B cell (primary cell): ENCODE measurements at regions not wholly inside any gene's neighbourhood (a gene's known extent, or its start where the extent isn't known, plus 50 kb on each side); places are given as distances from the start of the nearest gene placed in this dataset.

Source experiments
- ATAC-seq: fragments of 200-7000 bp; cut with Tn5 transposase; one replicate; pipeline ENCODE4 v1.10.0; 2021; ENCODE audit warnings: low read depth, mild to moderate bottlenecking, moderate number of reproducible peaks, moderate library complexity
- CTCF ChIA-PET: fragments of 350-600 bp; sonication (Branson Sonifier 250); formaldehyde crosslinking; loops from one replicate; lab custom pipeline; 2021; ENCODE audit warnings: antibody characterized with exemption, inconsistent platforms; lab: Charles Lee
- POLR2A ChIA-PET: fragments of 350-600 bp; sonication (Branson Sonifier 250); formaldehyde crosslinking; loops from one replicate; lab custom pipeline; 2021; ENCODE audit warnings: antibody characterized with exemption; lab: Charles Lee
- DNase-seq: peaks from one replicate; pipeline ENCODE4 v3.0.0; 2013
- H2AFZ ChIP-seq: 2 replicates; pipeline ENCODE4 v1.6.1; 2012; ENCODE audit warnings: mild to moderate bottlenecking, low read depth, low read length; ENCODE audit not compliant: insufficient read depth, poor library complexity, severe bottlenecking
- H3K27ac ChIP-seq, 2 donors: 1 replicate in 1 of 2; 2 replicates in 1 of 2; pipeline ENCODE4 v1.5.1; 2012 to 2013; ENCODE audit warnings: low read length in 2 of 2, mild to moderate bottlenecking in 2 of 2, moderate library complexity in 1 of 2
- H3K27me3 ChIP-seq, 4 experiments: fragments of 200-600 bp in 1 of 4; sonication (generic) in 1 of 4; replicated peaks in 1 of 4; 1 replicate in 2 of 4; 2 replicates in 2 of 4; pipeline versions ENCODE4 v1.6.1 to v1.7.0; 2013 to 2016; ENCODE audit warnings: low read length in 3 of 4, mild to moderate bottlenecking in 2 of 4, mixed read lengths in 1 of 4, moderate library complexity in 1 of 4; ENCODE audit not compliant: insufficient read depth in 4 of 4, control insufficient read depth in 3 of 4; ENCODE audit errors: control extremely low read depth in 1 of 4
- H3K36me3 ChIP-seq, 2 experiments: replicated peaks in 1 of 2; 1 replicate in 1 of 2; 2 replicates in 1 of 2; pipeline versions ENCODE4 v1.6.1 to v1.7.1; 2013; ENCODE audit warnings: low read length in 1 of 2; ENCODE audit not compliant: insufficient read depth in 2 of 2, control insufficient read depth in 1 of 2; ENCODE audit errors: control extremely low read depth in 1 of 2, extremely low read depth in 1 of 2
- H3K4me1 ChIP-seq, 2 donors: fragments of 200-600 bp in 1 of 2; sonication (generic) in 1 of 2; 1 replicate in 1 of 2; 2 replicates in 1 of 2; pipeline versions ENCODE4 v1.5.1 to v1.6.1; 2013 to 2017; ENCODE audit warnings: low read length in 2 of 2; ENCODE audit not compliant: control insufficient read depth in 2 of 2, insufficient read depth in 2 of 2
- H3K4me2 ChIP-seq: replicated peaks from 2 replicates; pipeline ENCODE3; 2012; ENCODE audit warnings: mild to moderate bottlenecking, low read depth, low read length; ENCODE audit not compliant: poor library complexity, severe bottlenecking
- H3K4me3 ChIP-seq, 5 experiments: fragments of 200-600 bp in 1 of 5; sonication (generic) in 1 of 5; 1 replicate in 3 of 5; 2 replicates in 2 of 5; pipeline versions ENCODE4 v1.5.1 to v1.7.0; 2011 to 2016; ENCODE audit warnings: low read length in 4 of 5, mild to moderate bottlenecking in 4 of 5, low read depth in 2 of 5, control low read depth in 1 of 5, moderate library complexity in 1 of 5; ENCODE audit not compliant: insufficient read depth in 1 of 5; ENCODE audit errors: control extremely low read depth in 1 of 5, extremely low read depth in 1 of 5
- H3K79me2 ChIP-seq: fragments of 200-600 bp; sonication (generic); one replicate; pipeline ENCODE4 v1.6.0; 2016; ENCODE audit warnings: low read length; ENCODE audit not compliant: control insufficient read depth, insufficient read depth
- H3K9ac ChIP-seq: fragments of 200-600 bp; sonication (generic); 2 replicates; pipeline ENCODE4 v1.6.1; 2017; ENCODE audit warnings: mild to moderate bottlenecking, low read length, moderate library complexity
- H3K9me3 ChIP-seq, 3 donors: one replicate each; pipeline versions ENCODE4 v1.6.1 to v1.7.1; 2013; ENCODE audit warnings: low read length in 2 of 3; ENCODE audit not compliant: control insufficient read depth in 2 of 3, insufficient read depth in 1 of 3; ENCODE audit errors: control extremely low read depth in 1 of 3
- H4K20me1 ChIP-seq: 2 replicates; pipeline ENCODE4 v1.6.0; 2012; ENCODE audit warnings: mild to moderate bottlenecking, low read length; ENCODE audit not compliant: insufficient read depth, control insufficient read depth, poor library complexity, severe bottlenecking
- H3K27ac Mint-ChIP-seq: one replicate; pipeline ENCODE4 v1.8.0; 2021; ENCODE audit warnings: mixed read lengths
- H3K27me3 Mint-ChIP-seq: one replicate; pipeline ENCODE4 v1.8.0; 2021; ENCODE audit warnings: mixed read lengths
- H3K4me1 Mint-ChIP-seq: one replicate; pipeline ENCODE4 v1.8.0; 2021; ENCODE audit warnings: mixed read lengths
- H3K4me3 Mint-ChIP-seq: one replicate; pipeline ENCODE4 v1.8.0; 2021; ENCODE audit warnings: mixed read lengths
- H3K9me3 Mint-ChIP-seq: one replicate; pipeline ENCODE4 v1.8.0; 2022; ENCODE audit warnings: mixed read lengths; ENCODE audit not compliant: insufficient read depth
- EZH2 ChIP-seq: IDR thresholded peaks from 2 replicates; pipeline ENCODE4 v1.6.1; 2012; ENCODE audit warnings: borderline replicate concordance, low read depth, mild to moderate bottlenecking, moderate library complexity, low read length; ENCODE audit not compliant: insufficient read depth, poor library complexity, severe bottlenecking
- WGBS: methylation state at CpG from one replicate; pipeline ENCODE4 v1.1.5; 2013; ENCODE audit warnings: missing lambda C conversion rate; ENCODE audit not compliant: insufficient coverage; 5-methylcytosine and 5-hydroxymethylcytosine counted together
- intact Hi-C: fragments of 100-400 bp; cut with micrococcal nuclease; formaldehyde crosslinking; loops from one replicate; pipeline ENCODE4 v1.10.0; 2022
- TF ChIP-seq, protein P1 (sequence below): fragments of 200-600 bp; IDR thresholded peaks from one replicate; pipeline ENCODE4 v1.8.0; 2022; ENCODE audit warnings: antibody characterized with exemption, mild to moderate bottlenecking

DNA sequence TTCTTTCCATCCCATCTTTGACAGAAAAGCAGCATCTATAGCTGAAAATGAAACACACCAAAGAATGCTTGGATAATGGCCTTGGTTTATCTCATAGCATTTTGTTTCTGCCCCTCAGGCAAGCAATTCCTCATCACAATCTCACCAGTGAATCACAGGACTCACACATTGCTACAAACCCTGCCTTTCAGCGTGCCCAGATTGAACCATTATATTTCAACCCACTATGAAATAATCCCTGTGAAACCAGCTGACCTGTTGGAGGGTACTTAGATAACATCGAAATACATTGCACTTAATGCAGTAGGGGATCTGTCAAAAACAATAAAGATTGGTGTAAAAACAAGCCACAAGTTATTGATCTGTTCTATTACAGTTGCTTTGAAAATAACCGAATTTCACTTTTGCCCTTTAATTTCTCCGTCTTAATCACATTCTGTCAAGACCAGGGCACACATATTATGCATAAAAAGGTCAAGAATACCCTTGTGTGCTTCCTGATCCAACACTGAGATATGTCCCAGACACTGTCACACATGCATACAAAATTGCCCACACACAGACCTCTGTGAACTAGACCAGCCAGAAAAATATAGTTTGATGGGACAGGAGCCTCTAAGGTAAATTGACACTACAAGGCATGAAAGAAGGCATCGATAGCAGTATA lies 839.8 kb downstream of the NTRK3 start:
- Mint-ChIP-seq H3K4me1 (no peaks in the 10 kb centered on the region), H3K4me3 (no peak overlapping the region), H3K27ac (no peak overlapping the region), H3K9me3 (no peaks in the 10 kb centered on the region), H3K27me3 (no peaks in the 10 kb centered on the region)
- intact Hi-C loops = no loop called here
- H3K4me3 ChIP-seq = no peak overlapping the region
- CTCF ChIA-PET = no interaction called here
- no peak for ATAC-seq
- no peak overlapping the region for H3K4me2 ChIP-seq
- no peaks in the 10 kb centered on the region for H3K36me3 ChIP-seq
- no peaks in the 10 kb centered on the region for H4K20me1 ChIP-seq
- no peaks in the 10 kb centered on the region for H3K27me3 ChIP-seq
- H3K27ac ChIP-seq = no peak overlapping the region
- no peaks in the 10 kb centered on the region for H3K79me2 ChIP-seq
- no peak overlapping the region for H3K9ac ChIP-seq
- peaks cover 0 to 2% (median 2%) of the 10 kb centered on the region in 3 donors for H3K9me3 ChIP-seq
- H2AFZ ChIP-seq = no peak overlapping the region
- POLR2A ChIA-PET = no interaction called here
- DNase-seq = no peak
- H3K4me1 ChIP-seq = no peaks in the 10 kb centered on the region
- TF ChIP-seq, protein P1, sequence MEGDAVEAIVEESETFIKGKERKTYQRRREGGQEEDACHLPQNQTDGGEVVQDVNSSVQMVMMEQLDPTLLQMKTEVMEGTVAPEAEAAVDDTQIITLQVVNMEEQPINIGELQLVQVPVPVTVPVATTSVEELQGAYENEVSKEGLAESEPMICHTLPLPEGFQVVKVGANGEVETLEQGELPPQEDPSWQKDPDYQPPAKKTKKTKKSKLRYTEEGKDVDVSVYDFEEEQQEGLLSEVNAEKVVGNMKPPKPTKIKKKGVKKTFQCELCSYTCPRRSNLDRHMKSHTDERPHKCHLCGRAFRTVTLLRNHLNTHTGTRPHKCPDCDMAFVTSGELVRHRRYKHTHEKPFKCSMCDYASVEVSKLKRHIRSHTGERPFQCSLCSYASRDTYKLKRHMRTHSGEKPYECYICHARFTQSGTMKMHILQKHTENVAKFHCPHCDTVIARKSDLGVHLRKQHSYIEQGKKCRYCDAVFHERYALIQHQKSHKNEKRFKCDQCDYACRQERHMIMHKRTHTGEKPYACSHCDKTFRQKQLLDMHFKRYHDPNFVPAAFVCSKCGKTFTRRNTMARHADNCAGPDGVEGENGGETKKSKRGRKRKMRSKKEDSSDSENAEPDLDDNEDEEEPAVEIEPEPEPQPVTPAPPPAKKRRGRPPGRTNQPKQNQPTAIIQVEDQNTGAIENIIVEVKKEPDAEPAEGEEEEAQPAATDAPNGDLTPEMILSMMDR = no peak
- no peak for TF ChIP-seq EZH2
- WGBS = 0% methylated on average over 1 of the region's 5 CpGs

GRCh38 chr15:87408902-87409301 lies 847.6 kb downstream of the NTRK3 start:
- intact Hi-C loops = no loop called here
- no peaks in the 10 kb centered on the region for H3K9me3 Mint-ChIP-seq
- POLR2A ChIA-PET = no interaction called here
- H3K4me1 ChIP-seq = no peaks in the 10 kb centered on the region
- H3K27me3 Mint-ChIP-seq = no peaks in the 10 kb centered on the region
- no peaks in the 10 kb centered on the region for H3K27me3 ChIP-seq
- no peak overlapping the region for H3K9ac ChIP-seq
- H3K4me3 Mint-ChIP-seq = no peak overlapping the region
- no peak overlapping the region for H3K4me3 ChIP-seq
- no peaks in the 10 kb centered on the region for H3K4me1 Mint-ChIP-seq
- peaks cover 0 to 10% (median 0%) of the 10 kb centered on the region in 3 donors for H3K9me3 ChIP-seq
- CTCF ChIA-PET = no interaction called here
- no peaks in the 10 kb centered on the region for H3K36me3 ChIP-seq
- no peak overlapping the region for H2AFZ ChIP-seq
- no peak overlapping the region for H3K27ac Mint-ChIP-seq
- no peak for TF ChIP-seq EZH2
- TF ChIP-seq, protein P1 = no peak
- no peak overlapping the region for H3K4me2 ChIP-seq
- DNase-seq = no peak
- no peaks in the 10 kb centered on the region for H3K79me2 ChIP-seq
- no peak overlapping the region for H3K27ac ChIP-seq
- ATAC-seq = no peak
- H4K20me1 ChIP-seq = no peaks in the 10 kb centered on the region
- 84% methylated on average over 3 of the region's 6 CpGs for WGBS
